ENCODE measurements at regions not wholly inside any gene's neighbourhood (a gene's known extent, or its start where the extent isn't known, plus 50 kb on each side); places are given as distances from the start of the nearest gene placed in this dataset.

DNA sequence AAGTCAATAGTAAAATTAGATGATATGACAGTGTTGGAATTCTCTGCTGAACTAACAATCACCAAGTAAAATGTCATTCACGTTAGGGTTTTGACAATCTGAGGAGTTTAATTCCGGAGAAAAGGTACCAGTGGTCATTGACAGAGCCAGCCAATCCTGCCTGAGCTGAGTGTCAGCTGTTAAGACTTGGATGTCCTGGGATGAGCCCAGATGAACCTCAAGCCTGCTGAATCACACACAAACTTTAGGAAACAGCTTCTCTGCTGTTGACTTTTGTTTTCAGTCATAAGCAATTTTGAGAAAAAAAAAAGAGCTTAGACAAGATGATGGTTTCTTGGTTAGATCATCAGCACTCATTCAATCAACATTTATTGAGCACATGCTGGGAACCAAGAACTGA lies 600.0 kb upstream of the SLC39A10 start:
- DNase-seq (ENCODE audit: low spot score) = no peak
- intact Hi-C loops (cut with DNase I) = no loop called here

DNA sequence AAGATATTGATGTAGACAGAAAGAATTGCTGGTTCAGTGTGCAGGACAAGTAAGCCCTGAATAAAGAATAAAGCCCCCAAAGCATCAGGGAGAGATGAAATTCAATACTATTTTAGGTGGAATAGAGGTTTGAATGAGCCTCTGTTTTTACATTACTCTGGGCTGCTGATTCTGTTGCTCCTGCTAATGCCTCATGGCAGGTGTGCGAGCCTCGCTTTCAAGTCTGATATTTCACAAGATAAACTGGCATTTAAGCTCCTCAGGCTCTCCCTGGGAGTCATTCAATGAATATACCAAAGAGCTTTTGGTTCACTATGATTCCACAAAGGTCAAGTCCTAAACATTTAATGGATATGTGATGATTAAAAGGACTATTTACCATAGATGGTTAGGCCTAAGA lies 601.0 kb upstream of the SLC39A10 start:
- no peak for DNase-seq (ENCODE audit: low spot score)
- intact Hi-C loops (cut with DNase I) = no loop called here

DNA sequence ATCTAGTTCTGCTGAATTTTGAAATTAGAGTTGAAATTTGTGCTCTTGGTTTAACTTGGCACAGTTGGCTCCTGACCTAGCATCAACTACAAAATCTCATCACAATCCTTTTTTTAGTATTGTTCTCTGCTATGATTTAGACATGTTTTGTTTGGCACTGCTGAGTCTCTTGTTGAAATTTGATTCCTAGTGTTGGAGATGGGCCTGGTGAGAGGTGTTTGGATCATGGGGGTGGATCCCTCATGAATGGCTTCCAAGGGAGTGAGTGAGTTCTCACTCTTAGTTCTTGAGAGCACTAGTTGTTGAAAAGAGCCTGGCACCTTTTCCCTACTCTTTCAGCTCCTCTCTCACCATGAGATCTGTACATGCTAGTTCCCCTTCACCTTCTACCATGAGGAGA lies 605.6 kb upstream of the SLC39A10 start:
- no peak for DNase-seq (ENCODE audit: low spot score)
- intact Hi-C loops (cut with DNase I) = no loop called here

DNA sequence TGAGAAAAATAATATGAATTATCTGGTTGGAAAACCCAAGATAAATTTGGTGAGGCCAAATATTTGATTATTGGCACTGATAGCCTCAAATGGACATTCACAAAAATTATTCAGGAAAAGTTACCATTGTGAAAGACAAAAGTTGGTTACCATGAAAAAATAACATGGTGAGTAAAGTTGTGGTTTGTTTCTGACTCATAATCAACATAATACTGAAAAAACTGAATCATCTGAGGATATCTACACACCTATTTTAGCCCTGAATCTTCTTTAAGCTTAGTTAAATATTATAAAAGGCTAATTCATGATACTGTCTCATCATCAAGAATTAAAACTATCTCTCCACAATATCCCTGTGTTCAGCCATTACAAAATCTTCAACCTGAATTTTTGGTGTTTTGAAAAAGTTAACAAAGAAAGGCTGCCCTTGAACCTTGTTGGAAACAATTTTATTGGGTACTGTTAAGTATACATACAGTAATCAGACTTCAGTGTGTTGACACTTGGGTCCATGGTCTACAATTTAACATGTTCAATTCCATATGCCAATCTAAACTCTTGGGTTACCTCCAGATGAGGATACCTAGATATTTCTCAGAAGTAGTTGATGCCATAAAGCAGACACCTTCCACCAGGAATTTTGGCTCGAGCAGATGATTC lies 607.5 kb upstream of the SLC39A10 start:
- intact Hi-C loops (cut with DNase I) = no loop called here
- DNase-seq (ENCODE audit: low spot score) = no peak

DNA sequence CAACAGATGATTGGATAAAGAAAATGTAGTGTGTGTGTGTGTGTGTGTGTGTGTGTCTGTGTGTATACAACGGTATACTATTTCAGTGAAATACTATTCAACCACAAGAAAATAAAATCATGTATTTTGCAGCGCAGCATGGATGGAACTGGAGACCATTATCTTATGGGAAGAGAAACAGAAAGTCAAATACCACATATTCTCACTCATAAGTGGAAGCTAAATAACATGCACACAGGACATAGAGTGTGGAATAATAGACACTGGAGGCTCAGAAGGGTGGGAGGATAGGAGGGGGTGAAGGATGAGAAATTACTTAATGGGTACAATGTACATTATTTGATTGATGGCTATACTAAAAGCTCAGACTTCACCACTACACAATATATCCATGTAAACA lies 609.1 kb upstream of the SLC39A10 start:
- intact Hi-C loops (cut with DNase I) = no loop called here
- DNase-seq (ENCODE audit: low spot score) = no peak

DNA sequence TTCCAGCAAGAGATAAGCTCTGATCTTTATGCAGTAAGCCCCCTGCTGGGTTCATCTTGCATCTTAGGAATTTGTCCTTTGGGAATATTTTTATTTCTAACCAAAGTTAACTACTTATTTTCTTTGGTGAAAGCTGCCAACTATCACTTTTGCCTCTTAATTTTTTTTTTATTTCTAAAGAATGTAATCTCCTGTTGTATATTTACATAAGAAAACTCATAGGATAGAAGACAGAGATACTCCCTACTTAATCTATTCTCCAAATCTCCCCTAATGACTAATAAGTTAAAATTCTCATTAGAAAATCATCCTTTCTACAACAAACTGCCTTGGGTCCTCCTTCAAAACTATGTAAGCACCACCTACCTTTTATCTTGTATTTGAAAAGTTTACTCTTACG lies 612.2 kb upstream of the SLC39A10 start:
- intact Hi-C loops (cut with DNase I) = no loop called here
- DNase-seq (ENCODE audit: low spot score) = no peak

DNA sequence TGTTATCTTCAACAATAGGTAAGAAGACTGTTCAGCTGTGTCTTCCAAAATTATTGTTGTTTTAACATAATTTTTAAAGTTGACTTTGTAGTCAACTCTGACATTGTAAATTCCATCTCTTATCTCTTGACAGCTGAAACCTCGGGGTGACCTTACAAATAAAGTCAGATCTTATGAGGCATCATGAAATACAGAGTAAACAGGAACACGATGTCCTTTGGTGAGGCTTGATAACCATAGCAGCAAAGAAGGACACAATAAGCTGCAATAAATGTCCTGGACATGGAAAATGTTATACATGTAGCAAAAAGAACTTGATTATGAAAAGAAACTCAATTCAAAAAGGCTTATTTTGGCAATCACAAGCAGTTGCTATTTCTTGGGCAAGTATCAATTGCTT lies 618.9 kb upstream of the SLC39A10 start:
- intact Hi-C loops (cut with DNase I) = no loop called here
- no peak for DNase-seq (ENCODE audit: low spot score)

DNA sequence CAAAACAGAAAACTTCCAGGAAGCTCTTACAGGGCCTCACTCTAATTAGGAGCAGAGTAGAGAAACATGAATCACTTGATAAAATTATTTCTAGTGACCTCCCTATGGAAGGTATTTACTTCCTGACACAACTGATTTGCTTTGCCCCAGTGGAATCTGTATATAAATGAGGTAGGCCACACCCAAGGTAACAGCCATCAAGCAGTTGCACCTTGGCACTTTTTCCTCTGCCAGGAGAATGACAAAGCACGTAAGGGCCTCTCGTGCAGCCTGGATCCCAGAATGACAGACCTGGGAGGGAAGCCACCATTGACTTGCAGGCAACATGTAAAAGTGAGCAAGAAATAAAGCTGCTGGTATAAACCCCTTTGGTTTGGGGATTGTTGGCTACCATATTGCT lies 620.0 kb upstream of the SLC39A10 start:
- DNase-seq (ENCODE audit: low spot score) = no peak

DNA sequence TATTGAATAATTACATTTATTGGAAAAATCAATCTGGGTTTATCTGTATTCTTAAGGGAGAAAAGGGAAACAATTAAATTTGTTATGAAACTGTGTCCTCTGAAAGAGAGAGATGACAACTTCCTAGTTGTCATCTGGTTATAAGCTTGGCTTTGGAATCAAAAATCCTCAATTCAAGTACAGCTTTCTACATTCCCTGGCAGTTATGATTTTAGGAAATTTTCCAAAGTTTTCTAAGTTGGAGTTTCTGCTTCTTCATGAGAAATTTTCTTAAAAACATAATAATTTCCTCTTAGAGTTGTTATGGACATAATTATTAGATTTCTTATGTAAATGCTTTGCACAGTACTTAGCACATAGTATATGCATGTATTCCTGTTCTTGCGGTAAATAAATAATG lies 625.6 kb upstream of the SLC39A10 start:
- no peak for DNase-seq (ENCODE audit: low spot score)
- intact Hi-C loops (cut with DNase I) = no loop called here

More for the DNA sequence above, 620.0 kb upstream of the SLC39A10 start:
- intact Hi-C loops (cut with DNase I) = no loop called here

DNA sequence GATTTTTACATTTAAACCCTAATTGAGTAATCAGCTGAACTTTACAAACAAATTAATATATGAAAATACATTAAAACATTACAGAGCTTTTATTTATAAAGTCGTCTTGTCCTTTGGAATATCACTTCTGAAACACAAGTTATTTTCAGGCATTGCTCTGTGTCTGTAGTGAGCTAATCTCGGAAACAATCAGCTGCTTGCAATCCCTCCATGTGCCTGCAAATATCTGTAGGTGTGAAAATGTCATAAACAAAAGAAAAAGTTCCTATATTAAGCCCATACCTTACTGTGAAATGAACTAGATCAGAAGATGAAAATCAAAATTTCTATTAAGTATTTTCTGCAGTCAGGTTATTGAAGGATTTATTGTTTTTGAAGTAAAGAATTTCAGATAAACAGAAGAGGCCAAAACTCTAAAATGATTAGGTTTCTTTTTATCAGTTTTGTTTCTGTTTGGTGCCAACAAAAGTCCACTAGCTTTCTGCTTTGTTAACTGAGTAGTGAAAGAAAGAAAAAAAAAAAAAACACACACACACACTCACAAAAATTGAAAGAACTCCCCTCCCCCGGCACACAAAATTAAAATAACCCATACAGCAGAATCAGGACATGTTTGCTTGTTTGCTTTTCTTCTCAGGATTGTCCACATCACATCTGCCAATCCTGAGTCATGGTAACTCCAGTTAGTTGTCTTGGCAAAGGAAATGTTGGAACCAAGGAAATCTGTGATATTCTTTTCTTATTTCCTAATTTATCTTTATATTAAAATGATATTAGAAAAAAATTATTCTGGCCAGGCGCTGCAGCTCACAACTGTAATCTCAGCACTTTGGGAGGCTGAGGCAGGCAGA lies 627.0 kb upstream of the SLC39A10 start:
- DNase-seq (ENCODE audit: low spot score) = no peak
- intact Hi-C loops (cut with DNase I) = no loop called here

DNA sequence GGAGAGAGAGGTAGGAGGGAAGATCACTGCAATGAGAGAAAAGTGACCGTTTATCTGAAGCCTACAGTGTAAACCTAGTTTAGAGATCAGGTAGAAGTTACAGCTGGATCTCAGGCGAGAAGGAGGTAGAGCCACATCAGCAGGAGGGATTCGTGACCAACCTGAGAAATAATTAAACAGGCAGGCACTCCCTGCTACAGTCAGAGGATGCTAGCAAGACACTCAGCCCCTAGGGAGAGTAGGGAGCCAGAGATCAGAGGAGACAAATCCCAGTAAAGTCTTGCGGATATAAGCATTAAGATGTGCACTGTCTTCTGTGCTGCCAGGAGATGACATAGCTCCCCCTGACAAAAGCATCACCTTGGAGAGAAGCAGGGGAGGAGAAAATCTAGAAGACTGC lies 629.1 kb upstream of the SLC39A10 start:
- DNase-seq (ENCODE audit: low spot score) = no peak
- intact Hi-C loops (cut with DNase I) = no loop called here

DNA sequence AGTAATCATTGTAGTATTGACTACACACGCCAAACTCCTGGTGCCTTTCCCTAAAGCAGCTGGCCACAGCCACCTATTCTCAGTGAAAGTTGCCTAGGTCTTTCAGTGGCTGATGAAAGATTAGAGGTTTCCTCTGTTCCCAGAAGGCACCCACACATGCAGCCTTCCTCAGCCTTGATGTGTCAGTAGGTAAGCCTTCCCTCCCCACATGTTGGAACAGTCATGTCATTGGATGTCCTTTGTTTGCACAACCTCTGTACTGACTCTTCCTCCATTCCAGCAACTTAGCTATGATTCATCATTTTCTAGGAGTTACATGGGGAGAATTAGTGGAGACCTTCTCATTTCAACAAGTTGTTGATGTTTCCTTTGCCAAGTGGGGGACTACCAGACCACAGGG lies 630.8 kb upstream of the SLC39A10 start:
- no peak for DNase-seq (ENCODE audit: low spot score)
- intact Hi-C loops (cut with DNase I) = no loop called here

DNA sequence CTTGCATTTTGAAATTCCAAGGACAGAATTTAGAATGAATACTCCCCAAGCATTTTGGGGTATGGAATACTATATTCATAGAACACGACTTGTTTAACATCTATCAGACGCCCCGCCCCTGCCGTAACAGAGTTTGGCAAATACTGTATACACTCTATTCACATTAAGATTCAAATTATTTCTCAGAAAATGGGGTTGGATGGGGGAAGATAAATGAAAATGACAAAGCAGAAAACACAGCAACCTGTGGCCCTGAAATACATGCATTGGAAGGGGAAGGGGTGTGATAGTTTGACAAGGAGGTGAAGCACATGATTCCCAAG lies 634.6 kb upstream of the SLC39A10 start:
- intact Hi-C loops (cut with DNase I) = no loop called here
- no peak for DNase-seq (ENCODE audit: low spot score)

DNA sequence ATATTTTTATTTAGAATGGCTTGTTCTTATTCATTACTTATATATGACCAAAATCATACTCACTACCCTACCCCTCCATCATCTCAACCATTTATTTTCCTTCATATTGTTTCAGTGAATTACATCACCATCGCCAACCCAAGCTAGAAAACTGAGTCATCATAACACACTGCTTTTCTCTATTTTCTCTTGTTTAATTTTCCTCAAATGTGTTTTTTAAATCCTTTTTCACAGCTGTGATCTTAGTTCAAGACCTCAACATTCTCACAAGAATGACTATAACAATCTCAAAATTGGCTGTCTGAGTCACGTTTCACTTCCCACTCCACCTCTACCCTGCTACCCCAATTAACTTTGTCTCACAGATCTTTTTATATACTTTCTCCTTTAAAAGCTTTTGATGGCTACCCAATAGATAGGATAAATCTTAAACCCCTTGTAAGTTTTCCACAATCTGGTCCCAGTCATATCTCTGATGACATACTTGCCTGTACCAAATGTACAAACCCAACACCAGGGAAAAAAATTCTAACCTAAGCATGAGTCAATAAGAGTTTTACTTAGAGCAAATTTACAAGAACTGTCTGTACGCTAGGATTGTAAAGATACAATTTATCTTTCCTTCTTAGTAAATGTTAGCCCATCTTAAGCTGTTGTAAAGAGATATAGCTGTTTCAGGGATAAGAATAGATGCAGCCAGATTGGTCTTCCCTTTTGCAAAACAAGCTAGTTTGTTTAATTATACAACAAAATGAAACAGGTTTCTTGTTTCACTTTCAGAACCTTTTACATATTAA lies 635.1 kb upstream of the SLC39A10 start:
- intact Hi-C loops (cut with DNase I) = no loop called here
- no peak for DNase-seq (ENCODE audit: low spot score)

DNA sequence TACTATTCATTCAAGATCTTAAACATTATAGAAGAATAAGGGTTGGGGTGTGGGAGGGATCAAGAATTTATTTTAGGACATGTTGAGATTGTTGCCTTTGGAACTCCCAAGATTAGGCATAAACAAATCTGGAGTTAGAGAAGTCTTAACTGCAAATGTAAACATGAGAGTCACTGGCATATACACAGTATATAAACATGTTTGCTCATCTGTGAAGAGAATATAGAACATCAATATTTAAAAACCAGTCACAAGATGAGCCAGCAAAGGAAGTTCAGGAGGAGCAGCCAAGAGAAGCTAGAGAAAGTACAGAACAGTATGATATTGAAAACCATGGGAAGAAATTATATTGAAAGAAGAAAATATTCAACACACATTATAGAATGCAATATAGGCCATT lies 638.6 kb upstream of the SLC39A10 start:
- no peak for DNase-seq (ENCODE audit: low spot score)
- intact Hi-C loops (cut with DNase I) = no loop called here

DNA sequence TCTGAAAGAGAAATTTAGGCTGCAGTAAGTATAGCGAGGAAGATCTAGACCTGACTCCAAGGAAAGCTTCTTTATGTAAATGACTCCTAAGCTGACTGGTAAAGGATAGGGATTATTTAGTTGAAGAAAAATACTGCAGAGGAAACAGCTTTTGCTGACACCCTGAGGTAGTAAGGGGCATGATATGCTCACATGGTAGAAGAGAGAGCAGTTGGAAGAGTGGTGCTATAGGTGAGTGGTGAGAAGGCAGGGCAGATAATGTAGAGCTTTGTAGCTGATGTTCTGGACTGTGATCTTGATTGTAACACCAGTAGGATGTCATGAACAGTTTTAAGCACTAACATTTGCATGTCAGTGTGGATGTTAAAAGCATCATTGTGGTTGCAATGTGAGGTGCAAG lies 639.1 kb upstream of the SLC39A10 start:
- no peak for DNase-seq (ENCODE audit: low spot score)
- intact Hi-C loops (cut with DNase I) = no loop called here

DNA sequence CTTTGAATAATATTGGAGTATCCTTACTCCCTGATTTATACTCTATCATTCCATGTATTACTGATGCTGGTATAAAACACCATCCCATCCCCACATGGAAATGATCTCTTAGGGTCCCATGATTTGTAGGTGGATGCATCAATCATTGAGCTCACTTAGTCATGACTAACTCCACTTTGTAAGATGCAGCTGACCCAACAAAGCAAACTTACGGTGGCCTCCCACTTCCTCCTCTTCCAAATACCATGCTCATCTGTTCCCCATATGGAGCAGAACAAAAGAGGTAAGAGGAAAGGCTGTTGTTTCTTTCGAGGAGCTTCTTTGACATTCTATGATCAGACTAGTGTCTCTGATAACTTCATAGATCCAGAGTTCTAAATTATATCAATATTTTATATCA lies 640.2 kb upstream of the SLC39A10 start:
- no peak for DNase-seq (ENCODE audit: low spot score)
- intact Hi-C loops (cut with DNase I) = no loop called here

DNA sequence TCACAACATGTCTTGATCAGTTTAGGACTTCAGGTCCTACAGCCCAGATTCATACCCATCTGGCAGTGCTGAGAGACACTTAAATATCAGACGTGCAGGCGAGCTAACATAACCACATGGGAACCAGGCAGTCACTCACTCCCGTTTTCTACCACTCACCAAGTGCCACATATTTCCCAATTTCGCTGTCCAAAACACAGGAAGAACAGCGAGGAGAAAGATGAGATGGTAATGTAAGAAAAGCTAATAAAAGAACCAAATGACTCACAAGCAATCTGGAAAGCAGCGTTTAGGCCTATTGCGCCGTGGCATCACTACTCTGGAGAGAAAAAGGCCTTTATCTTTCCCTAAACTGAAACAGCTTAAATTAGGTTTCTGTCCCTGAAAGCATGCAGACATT lies 647.8 kb upstream of the SLC39A10 start:
- no peak for DNase-seq (ENCODE audit: low spot score)
- intact Hi-C loops (cut with DNase I) = no loop called here

DNA sequence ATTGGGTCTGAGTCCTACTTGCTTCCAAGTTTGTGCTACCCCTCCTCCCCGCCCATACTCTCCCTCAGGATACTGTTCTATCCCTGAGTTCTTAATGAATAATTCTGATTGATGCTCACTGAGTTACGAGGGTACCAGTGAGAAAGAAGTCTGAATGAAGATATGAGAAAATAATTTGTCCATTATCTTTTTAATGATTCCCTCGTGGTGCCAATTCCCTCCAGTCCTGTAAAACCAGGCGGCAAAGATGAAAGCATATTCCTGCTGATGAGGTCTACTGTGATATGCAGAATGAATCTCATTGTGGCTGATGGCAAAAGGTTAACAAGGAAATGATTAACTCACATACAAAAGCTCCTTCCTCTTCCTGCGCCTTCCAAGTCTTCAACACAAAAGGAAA lies 650.2 kb upstream of the SLC39A10 start:
- no peak for DNase-seq (ENCODE audit: low spot score)
- intact Hi-C loops (cut with DNase I) = no loop called here

DNA sequence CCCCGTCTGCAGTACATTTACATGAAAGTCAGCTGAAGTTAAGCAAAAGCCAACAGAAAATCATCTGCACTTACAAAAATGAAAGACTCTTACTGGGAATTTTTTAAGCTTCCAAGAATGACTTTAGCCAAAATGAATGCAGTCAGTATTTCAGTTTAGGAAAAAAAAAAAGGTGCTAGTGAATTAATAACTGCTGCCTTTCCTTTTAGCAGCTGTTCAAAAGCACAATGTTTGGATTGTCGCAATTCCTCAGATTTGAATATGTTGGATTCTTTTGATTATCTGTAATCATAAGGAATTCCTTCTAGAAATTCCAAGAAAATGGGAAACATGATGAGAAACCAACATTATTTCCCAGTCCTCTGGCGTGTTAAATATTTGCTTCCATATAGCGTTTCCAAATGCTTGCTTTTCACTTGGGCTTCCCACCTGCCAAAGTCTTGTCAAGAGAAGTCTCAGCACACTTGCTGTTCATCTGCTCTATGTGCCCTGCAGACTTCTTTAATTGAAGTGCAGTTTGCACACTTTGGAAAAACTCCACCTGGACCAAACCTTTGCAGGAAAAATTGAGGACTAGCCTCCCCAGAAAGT lies 653.0 kb upstream of the SLC39A10 start:
- DNase-seq (ENCODE audit: low spot score) = no peak
- intact Hi-C loops (cut with DNase I) = no loop called here
